ELF-1 (cell line): ENCODE measurements at regions not wholly inside any gene's neighbourhood (a gene's known extent, or its start where the extent isn't known, plus 50 kb on each side); places are given as distances from the start of the nearest gene placed in this dataset.

ENCODE experiments used
- DNase-seq: peaks from one replicate; pipeline ENCODE4 v3.0.0-alpha.2; 2016; ENCODE audit warnings: low read depth, low spot score

DNA sequence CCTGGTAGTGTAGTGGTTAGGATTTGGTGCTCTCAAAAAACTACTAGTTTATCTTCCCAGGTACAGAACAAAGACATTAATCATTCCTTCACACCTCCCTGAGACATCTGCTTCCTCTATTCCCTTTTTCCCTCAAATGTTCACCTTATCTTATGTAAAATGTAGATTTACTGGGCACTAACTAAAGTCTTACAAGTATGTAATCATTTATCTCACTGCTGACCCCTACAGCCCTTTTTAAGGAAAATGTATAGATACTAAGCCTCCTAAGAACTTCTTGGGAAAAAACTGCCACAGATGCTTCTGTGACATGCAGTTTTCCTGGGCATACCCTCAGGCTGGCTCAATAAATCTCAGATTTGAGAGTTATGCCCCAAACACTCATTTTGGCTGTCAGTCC is 50.8 kb upstream of the NEK7 start:
- DNase-seq, result no peak
